Fibroblast of mammary gland (primary cell): ENCODE measurements at regions not wholly inside any gene's neighbourhood (a gene's known extent, or its start where the extent isn't known, plus 50 kb on each side); places are given as distances from the start of the nearest gene placed in this dataset.

Experiments
- DNase-seq: peaks from one replicate; pipeline ENCODE4 v3.0.0-alpha.2; 2010; ENCODE audit warnings: low read depth
- H3K4me3 ChIP-seq: 2 replicates; pipeline ENCODE4 v1.5.1; 2011; ENCODE audit warnings: low read depth, mild to moderate bottlenecking, low read length, moderate library complexity; ENCODE audit not compliant: control insufficient read depth
- CTCF ChIP-seq: conservative IDR thresholded peaks from 2 replicates; pipeline ENCODE4 v1.5.1; 2011; ENCODE audit warnings: low read depth, low read length, inconsistent platforms; ENCODE audit not compliant: control insufficient read depth, insufficient read depth

- TF ChIP-seq CTCF: no peak
These were observed 214.0 kb upstream of the CDH13 start for GRCh38 chr16:82412770-82413169.

GRCh38 chr16:82405736-82406135 lies 221.0 kb upstream of the CDH13 start:
- H3K4me3 ChIP-seq: no peak overlapping the region
- DNase-seq: no peak
- no peak for TF ChIP-seq CTCF

More at GRCh38 chr16:82412770-82413169, 214.0 kb upstream of the CDH13 start:
- no peak overlapping the region for H3K4me3 ChIP-seq
- no peak for DNase-seq

- no peak for TF ChIP-seq CTCF
- no peak overlapping the region for H3K4me3 ChIP-seq
- no peak for DNase-seq
These were observed 222.0 kb upstream of the CDH13 start for GRCh38 chr16:82404586-82405315.

- no peak for TF ChIP-seq CTCF
- DNase-seq: no peak
- no peak overlapping the region for H3K4me3 ChIP-seq
These were observed 224.0 kb upstream of the CDH13 start for GRCh38 chr16:82402665-82403218.

- no peak overlapping the region for H3K4me3 ChIP-seq
- no peak for DNase-seq
- TF ChIP-seq CTCF: no peak
These were observed 226.7 kb upstream of the CDH13 start for GRCh38 chr16:82400046-82400445.

GRCh38 chr16:82396509-82396908 lies 226.5 kb upstream of the MPHOSPH6 start:
- no peak for DNase-seq
- no peak for TF ChIP-seq CTCF
- H3K4me3 ChIP-seq: no peak overlapping the region
